ENCODE measurements at regions not wholly inside any gene's neighbourhood (a gene's known extent, or its start where the extent isn't known, plus 50 kb on each side); places are given as distances from the start of the nearest gene placed in this dataset.

- no peak for DNase-seq (ENCODE audit: low spot score)
These were observed 262.2 kb downstream of the ASXL3 start for GRCh38 chr18:33840212-33840593.

GRCh38 chr18:33839452-33840211 lies 261.6 kb downstream of the ASXL3 start:
- peak; percentile 50 for DNase-seq (ENCODE audit: low spot score)

More at GRCh38 chr18:33840212-33840593, 262.2 kb downstream of the ASXL3 start:
- no peak for TF ChIP-seq CTCF (IDR thresholded peaks at IDR 0.05; ENCODE audit: extremely low read depth, missing control alignments)

DNA sequence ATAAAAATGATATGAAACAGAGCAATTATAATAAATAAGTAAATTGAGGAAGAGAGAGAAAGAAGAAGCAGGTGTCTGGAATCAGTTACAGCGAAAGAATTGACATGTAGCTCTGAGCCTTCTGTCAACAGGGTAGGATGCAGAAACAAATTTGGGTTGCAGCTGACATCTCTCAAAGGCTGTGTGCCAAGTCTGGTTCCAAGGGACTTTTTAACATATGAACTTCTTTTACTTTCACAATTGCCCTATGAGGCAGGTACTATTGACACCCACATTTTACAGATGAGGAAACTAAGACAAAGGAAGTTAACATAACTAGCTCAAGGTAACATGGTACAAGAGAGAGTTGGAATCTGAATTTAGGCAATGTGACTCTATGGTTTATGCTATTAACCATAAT lies 260.0 kb downstream of the ASXL3 start:
- no peak for TF ChIP-seq CTCF (IDR thresholded peaks at IDR 0.05; ENCODE audit: extremely low read depth, missing control alignments)
- DNase-seq (ENCODE audit: low spot score) = no peak

More at GRCh38 chr18:33839452-33840211, 261.6 kb downstream of the ASXL3 start:
- TF ChIP-seq CTCF (IDR thresholded peaks at IDR 0.05; ENCODE audit: extremely low read depth, missing control alignments) = peak; percentile 55

DNA sequence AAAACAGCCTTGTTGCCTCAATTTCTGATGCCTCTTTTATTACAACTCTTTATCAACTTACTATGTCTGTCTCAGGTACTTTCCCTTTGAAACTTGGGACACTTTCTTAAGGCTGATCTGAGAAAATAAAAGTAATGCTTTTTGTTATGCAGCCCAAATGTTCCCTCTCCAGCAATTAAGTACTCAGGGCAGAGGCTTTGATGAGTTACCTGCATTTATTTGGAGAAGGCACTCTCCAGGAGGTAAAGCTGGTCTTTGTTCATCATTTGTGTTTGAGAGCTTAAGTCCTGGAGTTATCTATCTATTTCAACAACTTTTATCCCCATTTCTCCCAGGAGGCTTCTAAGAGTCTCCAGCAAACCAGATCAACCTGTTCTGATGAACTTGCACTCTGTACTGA lies 259.2 kb downstream of the ASXL3 start:
- no peak for DNase-seq (ENCODE audit: low spot score)
- no peak for TF ChIP-seq CTCF (IDR thresholded peaks at IDR 0.05; ENCODE audit: extremely low read depth, missing control alignments)

- DNase-seq (ENCODE audit: low spot score) = no peak
- no peak for TF ChIP-seq CTCF (IDR thresholded peaks at IDR 0.05; ENCODE audit: extremely low read depth, missing control alignments)
These were observed 258.5 kb downstream of the ASXL3 start for GRCh38 chr18:33836564-33836963.

- TF ChIP-seq CTCF (IDR thresholded peaks at IDR 0.05; ENCODE audit: extremely low read depth, missing control alignments) = no peak
- DNase-seq (ENCODE audit: low spot score) = no peak
These were observed 257.4 kb downstream of the ASXL3 start for GRCh38 chr18:33835419-33835818.

- DNase-seq (ENCODE audit: low spot score) = no peak
- no peak for TF ChIP-seq CTCF (IDR thresholded peaks at IDR 0.05; ENCODE audit: extremely low read depth, missing control alignments)
These were observed 255.8 kb downstream of the ASXL3 start for GRCh38 chr18:33833842-33834241.

Data from GM20000 (cell line).